Central memory CD4-positive, alpha-beta T cell (primary cell): ENCODE measurements at regions not wholly inside any gene's neighbourhood (a gene's known extent, or its start where the extent isn't known, plus 50 kb on each side); places are given as distances from the start of the nearest gene placed in this dataset.
"Not testable (repeated sequence)": the region's sequence is repeated elsewhere in the genome, so short reads cannot be mapped to it uniquely, and the experiment has no call there.

Experiments used
- DNase-seq: peaks from one replicate; pipeline ENCODE4 v3.0.0; 2022

- DNase-seq: no peak
Observed at GRCh38 chr15:79608066-79608864, 176.1 kb downstream of the MINAR1 start.

DNA sequence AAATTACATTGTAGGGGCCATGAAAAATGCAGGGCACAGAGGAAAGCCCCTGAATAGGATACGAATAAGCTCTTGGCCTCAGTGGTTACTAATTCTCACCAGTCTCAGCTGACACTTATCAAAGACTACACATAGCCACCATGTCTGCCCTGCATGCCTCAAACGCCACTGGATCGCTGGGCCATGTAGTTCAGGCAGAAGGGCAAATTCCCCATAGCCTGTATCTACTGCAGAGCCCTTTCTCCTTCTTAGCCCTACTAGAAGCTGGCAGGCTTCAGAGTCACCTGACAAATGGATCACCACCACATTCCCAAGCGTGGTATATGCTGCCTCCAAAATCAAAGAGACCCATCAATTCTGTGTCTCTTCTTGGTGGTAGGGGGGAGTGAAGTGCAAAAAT, 177.4 kb downstream of the MINAR1 start:
- no peak for DNase-seq

GRCh38 chr15:79610021-79610420, 177.9 kb downstream of the MINAR1 start:
- DNase-seq: no peak

GRCh38 chr15:79615754-79616153, 183.6 kb downstream of the MINAR1 start:
- no peak for DNase-seq

GRCh38 chr15:79617071-79617470, 184.9 kb downstream of the MINAR1 start:
- no peak for DNase-seq

DNA sequence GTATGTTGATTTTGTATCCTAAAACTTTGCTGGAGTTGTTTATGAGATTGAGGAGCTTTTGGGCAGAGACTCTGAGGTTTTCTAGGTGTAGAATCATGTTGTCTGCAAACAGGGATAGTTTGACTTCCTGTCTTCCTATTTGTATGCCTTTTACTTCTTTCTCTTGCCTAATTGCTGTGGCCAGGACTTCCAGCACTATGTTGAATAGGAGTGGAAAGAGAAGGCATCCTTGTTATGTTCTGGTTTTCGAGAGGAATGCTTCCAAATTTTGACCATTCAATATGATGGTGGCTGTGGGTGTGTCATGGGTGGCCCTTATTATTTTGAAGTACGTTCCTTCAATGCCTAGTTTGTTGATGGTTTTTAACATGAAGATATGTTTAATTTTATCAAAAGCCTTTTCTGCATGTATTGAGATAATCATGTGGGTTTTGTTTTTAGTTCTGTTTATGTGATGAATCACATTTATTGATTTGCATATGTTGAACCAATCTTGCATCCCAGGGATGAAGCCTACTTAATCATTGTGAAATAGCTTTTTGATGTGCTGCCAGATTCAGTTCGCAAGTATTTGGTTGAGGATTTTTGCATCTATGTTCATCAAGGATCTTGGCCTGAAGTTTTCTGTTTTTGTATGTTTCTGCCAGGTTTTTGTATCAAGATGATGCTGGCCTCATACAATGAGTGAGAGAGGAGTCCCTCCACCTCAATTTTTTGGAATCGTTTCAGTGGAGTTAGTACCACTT, 188.1 kb downstream of the MINAR1 start:
- no peak for DNase-seq

DNA sequence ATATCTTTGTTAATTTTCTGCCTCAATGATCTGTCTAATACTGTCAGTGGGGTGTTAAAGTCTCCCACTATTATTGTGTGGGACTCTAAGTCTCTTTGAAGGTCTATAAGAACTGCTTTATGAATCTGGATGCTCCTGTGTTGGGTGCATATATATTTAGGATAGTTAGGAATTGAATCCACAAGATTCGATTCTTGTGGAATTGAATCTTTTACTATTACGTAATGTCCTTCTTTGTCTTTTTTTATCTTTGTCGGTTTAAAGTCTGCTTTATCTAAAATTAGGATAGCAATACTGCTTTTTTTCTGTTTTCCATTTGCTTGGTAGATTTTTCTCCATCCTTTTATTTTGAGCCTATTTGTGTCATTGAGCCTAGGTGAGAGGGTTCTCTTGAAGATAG, 189.7 kb downstream of the MINAR1 start:
- DNase-seq: not testable (repeated sequence)

- no peak for DNase-seq
Observed at GRCh38 chr15:79623488-79623887, 191.4 kb downstream of the MINAR1 start.

DNA sequence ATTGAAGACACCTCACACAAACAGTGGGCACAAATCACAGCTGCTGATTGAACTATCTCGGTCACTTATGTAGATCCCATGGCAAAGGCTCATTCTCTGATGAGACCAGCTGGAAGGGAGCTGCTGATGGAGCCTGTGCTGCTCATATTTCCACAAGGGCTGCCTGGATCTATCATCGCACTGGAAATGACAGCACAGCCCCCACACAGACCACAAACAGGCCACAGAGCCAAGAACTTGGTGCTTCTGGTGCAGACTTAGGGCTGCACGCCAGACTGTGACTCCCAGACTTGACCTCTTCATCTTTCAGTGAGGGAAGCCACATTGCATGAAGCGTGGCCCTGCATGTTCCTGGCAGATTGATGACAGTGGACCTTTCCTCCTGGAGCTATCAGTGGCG, 197.6 kb downstream of the MINAR1 start:
- no peak for DNase-seq

DNA sequence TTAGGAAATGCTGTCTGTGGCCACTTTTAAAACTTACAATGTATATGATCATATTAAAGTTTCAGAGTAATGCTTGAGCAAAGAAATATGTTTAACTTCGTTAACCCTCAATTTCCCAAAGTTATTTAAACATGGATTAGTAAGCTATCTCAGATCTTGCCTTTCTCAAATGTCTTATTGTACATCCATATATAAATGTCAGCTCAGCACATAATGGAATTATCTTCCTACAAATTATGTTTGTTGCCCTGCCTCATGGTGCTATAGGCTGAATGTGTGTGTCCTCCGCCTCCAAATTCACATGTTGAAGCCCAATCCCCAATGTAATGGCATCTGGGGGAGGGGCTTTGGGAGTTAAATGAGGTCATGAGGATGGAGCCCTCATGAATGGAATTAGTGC, 200.3 kb downstream of the MINAR1 start:
- no peak for DNase-seq

- DNase-seq: no peak
Observed at GRCh38 chr15:79635149-79635771, 203.1 kb downstream of the MINAR1 start.

DNA sequence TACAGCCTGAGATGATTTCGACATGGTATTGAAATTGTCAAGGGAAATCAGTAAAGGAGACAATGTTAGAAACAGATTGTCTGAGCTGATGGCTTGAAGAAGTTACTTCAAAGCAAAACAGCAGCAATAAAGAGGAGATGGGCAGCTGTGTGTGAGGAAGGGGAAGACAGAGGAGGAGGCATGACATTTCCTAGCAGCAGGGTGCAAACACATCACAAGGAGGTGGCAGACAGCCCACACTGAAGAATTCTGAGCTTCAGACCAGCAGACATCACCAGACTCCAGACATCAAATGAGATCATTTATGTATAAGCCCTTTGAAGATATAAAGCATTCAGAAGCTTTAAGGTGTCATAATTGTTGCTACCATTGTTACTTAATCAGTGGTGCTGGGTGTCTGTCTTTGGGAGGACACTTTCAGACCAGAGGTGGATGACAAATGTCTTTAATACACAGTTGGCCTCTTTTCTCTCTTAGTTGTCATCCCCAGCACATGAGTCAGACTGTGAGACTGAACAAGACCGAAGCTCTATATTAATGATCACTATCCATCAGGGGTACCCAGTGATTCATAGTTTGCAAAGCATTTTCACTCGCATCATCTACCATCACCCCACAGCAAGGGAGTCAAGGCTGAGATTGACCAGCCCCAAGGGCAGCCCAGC, 203.9 kb downstream of the MINAR1 start:
- no peak for DNase-seq

DNA sequence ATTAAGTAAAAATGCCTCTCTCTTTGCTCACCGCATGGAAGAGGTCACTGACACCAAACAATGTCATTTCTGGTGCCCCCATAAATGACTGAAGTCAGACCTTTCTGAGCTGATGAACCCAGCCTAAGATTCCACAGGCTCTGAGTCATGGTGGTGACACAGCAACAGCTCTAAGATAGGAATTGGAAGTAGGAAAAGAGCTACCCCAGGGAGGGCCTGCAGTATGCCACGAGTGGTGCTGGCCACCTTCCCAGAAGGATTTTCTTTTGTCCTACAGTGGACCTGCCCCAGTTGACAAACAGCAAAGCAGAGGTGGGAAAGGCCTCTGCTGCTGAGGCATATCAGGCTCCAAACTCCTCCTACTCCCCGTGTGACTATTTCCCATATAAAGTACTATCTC, 208.1 kb downstream of the MINAR1 start:
- no peak for DNase-seq

DNA sequence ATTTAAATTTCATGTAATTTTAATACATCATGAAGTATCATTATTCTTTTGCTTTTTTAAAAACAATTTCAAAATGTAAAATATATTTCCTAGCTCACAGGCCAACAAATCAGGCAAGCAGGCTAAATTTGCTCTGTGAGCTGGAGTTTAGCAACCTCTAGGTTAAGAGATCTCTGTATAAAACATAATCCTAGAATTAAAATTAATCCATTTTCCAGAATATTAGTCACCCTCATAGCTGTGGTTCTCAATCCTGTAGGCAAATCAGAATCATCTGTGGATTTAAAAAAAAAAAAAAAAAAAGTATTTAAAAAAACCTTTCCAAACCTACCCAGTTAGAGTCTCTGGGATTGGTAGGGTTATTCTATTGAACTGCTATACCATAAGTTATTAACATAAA, 209.7 kb downstream of the MINAR1 start:
- no peak for DNase-seq

DNA sequence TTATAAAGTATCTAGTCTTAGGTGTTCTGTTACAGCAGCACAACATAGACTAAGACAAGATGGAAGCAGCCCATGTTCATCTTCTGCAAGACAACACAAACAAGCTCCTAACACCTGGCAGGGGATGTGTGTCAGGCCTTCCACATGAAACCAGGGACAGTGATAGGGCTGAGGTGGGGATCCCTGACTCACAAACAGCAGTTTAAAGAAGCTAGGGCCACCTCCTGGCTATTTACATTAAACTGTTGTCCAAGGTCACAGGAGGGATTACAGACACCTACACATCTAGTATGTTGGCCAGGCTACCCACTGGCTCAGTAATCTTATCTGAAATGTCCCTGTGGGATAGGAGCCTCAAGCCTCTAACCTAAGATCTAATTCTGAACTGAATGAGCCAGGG, 211.3 kb downstream of the MINAR1 start:
- no peak for DNase-seq

DNA sequence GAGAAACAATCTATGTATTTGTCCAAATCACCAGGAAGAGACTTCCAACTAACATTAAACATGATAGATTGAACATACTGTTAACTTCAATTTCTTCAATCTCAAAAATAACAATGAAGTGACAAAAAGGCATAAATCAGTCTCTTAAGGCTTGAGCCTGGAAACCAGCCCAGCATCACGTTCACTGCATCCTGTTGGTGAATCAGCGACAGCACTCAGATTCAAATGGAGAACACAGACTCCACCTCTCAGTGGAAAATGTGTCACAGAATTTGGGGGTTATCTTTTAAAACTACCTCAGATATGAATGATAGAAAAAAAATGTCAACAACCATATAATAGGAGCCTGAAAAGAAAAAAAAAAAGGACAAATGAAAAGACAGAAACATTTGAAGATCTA, 212.0 kb downstream of the MINAR1 start:
- DNase-seq: no peak

DNA sequence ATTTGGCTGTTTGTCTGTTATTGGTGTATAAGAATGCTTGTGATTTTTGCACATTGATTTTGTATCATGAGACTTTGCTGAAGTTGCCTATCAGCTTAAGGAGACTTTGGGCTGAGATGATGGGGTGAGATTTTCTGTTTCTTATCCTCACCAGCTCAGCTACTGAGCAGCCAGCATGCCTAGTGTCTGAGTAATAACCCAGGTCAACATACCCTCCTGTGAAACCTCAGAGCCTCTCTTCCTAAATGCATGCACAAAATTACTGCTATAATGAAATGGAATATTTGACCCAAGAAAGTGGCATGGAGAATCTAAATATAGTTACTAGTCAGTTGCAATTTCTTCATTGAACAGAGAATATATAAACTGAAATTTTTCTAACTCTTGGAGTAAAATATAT, 220.8 kb downstream of the MINAR1 start:
- DNase-seq: not testable (repeated sequence)

GRCh38 chr15:79653533-79653932, 221.4 kb downstream of the MINAR1 start:
- DNase-seq: no peak

DNA sequence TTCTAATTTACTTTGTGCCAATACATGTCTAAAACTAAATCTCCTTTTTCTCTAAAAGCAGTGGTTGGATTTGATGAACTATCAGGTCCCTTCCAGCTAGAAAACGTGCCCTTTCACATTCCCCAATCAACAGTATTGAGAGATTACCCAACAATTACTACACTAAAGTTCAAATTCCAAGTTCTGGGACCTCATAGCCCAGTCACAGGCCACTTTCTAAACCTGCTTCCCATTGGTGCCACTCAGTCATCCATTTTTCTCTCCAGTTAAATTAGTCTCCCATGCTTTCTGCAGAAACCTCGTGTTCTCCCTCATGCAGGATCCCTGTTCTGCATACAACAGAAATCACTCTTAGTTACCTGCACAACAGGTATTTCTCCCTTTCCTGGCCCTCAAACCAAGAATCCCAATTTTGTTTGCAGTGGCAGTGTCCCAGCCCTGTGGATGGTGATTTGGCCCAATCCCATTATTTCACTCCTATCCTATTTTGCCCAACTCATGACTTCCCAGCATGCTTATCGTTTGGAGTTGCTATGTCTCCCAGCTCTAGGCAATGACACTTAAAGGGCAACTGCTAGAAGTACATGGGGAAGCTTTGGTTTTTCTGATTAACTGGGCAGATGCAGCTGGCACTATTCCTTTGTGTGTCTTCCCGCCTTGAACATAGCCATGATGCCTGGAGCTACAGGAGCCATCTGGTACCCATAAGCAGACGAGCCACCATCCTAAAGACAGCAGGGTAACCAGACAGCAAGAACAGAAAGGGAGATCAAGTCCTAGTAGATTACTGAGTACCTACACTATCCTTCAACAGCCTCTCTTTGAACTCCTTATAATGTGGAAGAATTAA, 224.2 kb downstream of the MINAR1 start:
- DNase-seq: no peak

DNA sequence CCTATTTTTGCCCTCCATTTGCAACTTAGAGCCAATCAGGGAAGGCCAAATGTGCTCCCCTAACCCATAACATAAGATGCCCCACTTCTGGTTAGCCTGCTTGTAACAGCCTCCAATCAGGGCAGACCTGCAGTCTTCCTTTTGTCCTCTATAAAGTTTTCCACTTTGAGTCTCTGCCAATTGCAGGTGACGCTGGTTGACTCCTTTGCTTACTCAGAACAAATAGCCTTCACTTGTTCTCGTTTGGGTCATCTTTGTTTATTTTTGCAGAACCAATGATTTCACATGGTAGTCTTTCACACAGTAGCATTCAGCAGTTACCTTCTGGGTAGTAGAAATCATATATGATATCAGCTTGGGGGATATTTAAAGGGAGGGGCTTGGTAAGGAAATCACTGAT, 225.6 kb downstream of the MINAR1 start:
- DNase-seq: no peak

DNA sequence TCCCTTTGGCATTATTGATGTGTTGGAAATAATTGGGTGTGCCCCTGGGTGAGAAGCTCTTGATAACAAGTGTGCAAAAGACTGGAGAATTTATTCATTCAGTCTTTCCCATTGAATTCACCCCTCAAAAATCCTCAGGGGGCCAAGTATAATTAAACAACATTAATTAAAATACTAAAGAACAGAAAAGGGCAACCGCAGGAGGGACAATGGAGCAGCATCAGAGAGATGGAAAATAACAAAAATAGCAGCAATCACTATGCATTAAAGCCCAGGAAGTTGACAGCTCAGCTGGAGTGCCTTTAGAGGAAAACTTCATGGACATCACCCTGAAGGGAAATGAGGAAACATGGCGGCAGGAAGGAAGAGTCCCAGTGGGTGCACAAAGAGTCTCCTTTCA, 227.6 kb downstream of the MINAR1 start:
- DNase-seq: no peak

- DNase-seq: no peak
Observed at GRCh38 chr15:79661411-79661810, 229.3 kb downstream of the MINAR1 start.
